IMR-90 (cell line): ENCODE measurements at regions not wholly inside any gene's neighbourhood (a gene's known extent, or its start where the extent isn't known, plus 50 kb on each side); places are given as distances from the start of the nearest gene placed in this dataset.

Experiments used
- ATAC-seq: fragments of 200-7000 bp; cut with Tn5 transposase; 2 replicates; pipeline ENCODE4 v1.9.1; 2020; ENCODE audit warnings: low read depth, mild to moderate bottlenecking, moderate library complexity
- BruUV-seq: library from RNA; stranded (reverse); fragments of 400-500 nt; replicated peaks from 2 replicates; lab custom pipeline; 2021; lab: Mats Ljungman, UMichigan
- CTCF ChIA-PET: fragments of 300-600 bp; formaldehyde crosslinking; extraction: SDS; loops from one replicate; lab custom pipeline; 2021; ENCODE audit warnings: antibody characterized with exemption; lab: Yijun Ruan, JAX
- POLR2A ChIA-PET: fragments of 300-600 bp; sonication (Branson Sonifier 250); formaldehyde crosslinking; loops from one replicate; lab custom pipeline; 2022; ENCODE audit warnings: antibody characterized with exemption; ENCODE audit not compliant: unreplicated experiment; lab: Charles Lee
- DNase-seq: peaks from one replicate; pipeline ENCODE4 v3.0.0; 2013
- H2AFZ ChIP-seq: replicated peaks from 2 replicates; pipeline ENCODE3; 2013; ENCODE audit warnings: low read length, mild to moderate bottlenecking; ENCODE audit not compliant: poor library complexity
- H2AK5ac ChIP-seq: 2 replicates; pipeline ENCODE4 v1.6.1; 2013; ENCODE audit warnings: low read depth, low read length, inconsistent platforms
- H2AK9ac ChIP-seq: replicated peaks from 2 replicates; pipeline ENCODE3; 2013; ENCODE audit warnings: mild to moderate bottlenecking, low read depth, low read length, moderate library complexity; ENCODE audit not compliant: poor library complexity
- H2BK120ac ChIP-seq: 2 replicates; pipeline ENCODE4 v1.6.1; 2013; ENCODE audit warnings: low read depth, low read length, inconsistent platforms
- H2BK15ac ChIP-seq: 3 replicates; pipeline ENCODE4 v1.6.1; 2013; ENCODE audit warnings: low read depth, low read length, inconsistent platforms
- H2BK20ac ChIP-seq: 2 replicates; pipeline ENCODE4 v1.6.1; 2013; ENCODE audit warnings: low read depth, mild to moderate bottlenecking, inconsistent platforms, low read length, moderate library complexity
- H2BK5ac ChIP-seq: 2 replicates; pipeline ENCODE4 v1.6.1; 2013; ENCODE audit warnings: mild to moderate bottlenecking, low read depth, low read length, inconsistent platforms; ENCODE audit not compliant: poor library complexity, severe bottlenecking
- H3K14ac ChIP-seq: replicated peaks from 2 replicates; pipeline ENCODE4 v1.6.1; 2013; ENCODE audit warnings: low read depth, low read length, inconsistent platforms
- H3K18ac ChIP-seq: 2 replicates; pipeline ENCODE4 v1.6.1; 2013; ENCODE audit warnings: low read depth, low read length, control low read depth
- H3K23ac ChIP-seq: 2 replicates; pipeline ENCODE4 v1.6.1; 2013; ENCODE audit warnings: low read depth, low read length, inconsistent platforms
- H3K27ac ChIP-seq: 2 replicates; pipeline ENCODE4 v1.5.1; 2013; ENCODE audit warnings: mild to moderate bottlenecking, control low read depth, low read length; ENCODE audit not compliant: insufficient read depth
- H3K27me3 ChIP-seq: 2 replicates; pipeline ENCODE4 v1.6.1; 2013; ENCODE audit warnings: low read length; ENCODE audit not compliant: control insufficient read depth, insufficient read depth
- H3K36me3 ChIP-seq: 2 replicates; pipeline ENCODE4 v1.6.1; 2013; ENCODE audit warnings: low read length, mixed read lengths; ENCODE audit not compliant: control insufficient read depth, insufficient read depth
- H3K4ac ChIP-seq: 2 replicates; pipeline ENCODE4 v1.6.1; 2013; ENCODE audit warnings: low read depth, low read length, inconsistent platforms
- H3K4me1 ChIP-seq: 2 replicates; pipeline ENCODE4 v1.6.1; 2013; ENCODE audit warnings: low read length, mixed read lengths; ENCODE audit not compliant: control insufficient read depth, insufficient read depth
- H3K4me2 ChIP-seq: 2 replicates; pipeline ENCODE4 v1.6.1; 2013; ENCODE audit warnings: low read depth, mild to moderate bottlenecking, control low read depth, low read length, moderate library complexity
- H3K4me3 ChIP-seq: 2 replicates; pipeline ENCODE4 v1.5.1; 2013; ENCODE audit warnings: low read depth, mild to moderate bottlenecking, control low read depth, low read length, moderate library complexity; ENCODE audit not compliant: insufficient read depth
- H3K56ac ChIP-seq: 2 replicates; pipeline ENCODE4 v1.6.1; 2013; ENCODE audit warnings: low read length, inconsistent platforms; ENCODE audit not compliant: insufficient read depth; ENCODE audit errors: extremely low read depth
- H3K79me1 ChIP-seq, 2 experiments: 2 replicates each; pipeline ENCODE4 v1.6.1; 2013; ENCODE audit warnings: low read length in 2 of 2, inconsistent platforms in 1 of 2, low read depth in 1 of 2
- H3K9ac ChIP-seq: 2 replicates; pipeline ENCODE4 v1.6.1; 2013; ENCODE audit warnings: low read depth, low read length, control low read depth
- H3K9me1 ChIP-seq: 2 replicates; pipeline ENCODE4 v1.6.1; 2013; ENCODE audit warnings: low read length, inconsistent platforms; ENCODE audit not compliant: insufficient read depth
- H3K9me3 ChIP-seq: 2 replicates; pipeline ENCODE4 v1.6.1; 2013; ENCODE audit warnings: low read length; ENCODE audit not compliant: control insufficient read depth, insufficient read depth
- H4K20me1 ChIP-seq: 2 replicates; pipeline ENCODE4 v1.6.1; 2013; ENCODE audit warnings: low read length, inconsistent platforms; ENCODE audit not compliant: insufficient read depth
- H4K5ac ChIP-seq: 2 replicates; pipeline ENCODE4 v1.6.1; 2013; ENCODE audit warnings: mild to moderate bottlenecking, low read depth, low read length, control low read depth
- H4K8ac ChIP-seq, 2 experiments: 2 replicates each; pipeline ENCODE4 v1.6.1; 2013; ENCODE audit warnings: low read depth in 2 of 2, low read length in 2 of 2, control low read depth in 1 of 2, inconsistent platforms in 1 of 2
- H4K91ac ChIP-seq: 2 replicates; pipeline ENCODE4 v1.6.1; 2013; ENCODE audit warnings: low read depth, low read length, inconsistent platforms; ENCODE audit not compliant: insufficient read depth
- BHLHE40 ChIP-seq: fragments of 150-350 bp; IDR thresholded peaks from 2 replicates; pipeline ENCODE4 v1.6.1; 2016; ENCODE audit warnings: mild to moderate bottlenecking, low read depth, low read length
- CEBPB ChIP-seq: IDR thresholded peaks from 2 replicates; pipeline ENCODE4 v1.6.1; 2012; ENCODE audit warnings: low read depth, low read length, improper control_type of control experiment
- CHD1 ChIP-seq: IDR thresholded peaks from 2 replicates; pipeline ENCODE4 v1.6.1; 2012; ENCODE audit warnings: low read depth, low read length, improper control_type of control experiment
- FOS ChIP-seq: fragments of 150-350 bp; IDR thresholded peaks from 2 replicates; pipeline ENCODE4 v1.6.1; 2016; ENCODE audit warnings: low read depth, low read length
- MAFK ChIP-seq: IDR thresholded peaks from 2 replicates; pipeline ENCODE4 v1.6.1; 2012; ENCODE audit warnings: low read depth, low read length, improper control_type of control experiment
- MAZ ChIP-seq: IDR thresholded peaks from 2 replicates; pipeline ENCODE4 v1.6.1; 2012; ENCODE audit warnings: low read depth, mild to moderate bottlenecking, low read length, improper control_type of control experiment, moderate library complexity, borderline replicate concordance
- MXI1 ChIP-seq: IDR thresholded peaks from 2 replicates; pipeline ENCODE4 v1.6.1; 2012; ENCODE audit warnings: low read depth, mild to moderate bottlenecking, low read length, moderate library complexity, borderline replicate concordance
- NFE2L2 ChIP-seq: fragments of 150-350 bp; IDR thresholded peaks from 2 replicates; pipeline ENCODE4 v1.6.1; 2016; ENCODE audit warnings: low read depth, mild to moderate bottlenecking, low read length
- POLR2A ChIP-seq: IDR thresholded peaks from 2 replicates; pipeline ENCODE4 v1.6.1; 2012; ENCODE audit warnings: mild to moderate bottlenecking, low read depth, low read length
- RAD21 ChIP-seq: IDR thresholded peaks from 2 replicates; pipeline ENCODE4 v1.6.1; 2012; ENCODE audit warnings: low read length, improper control_type of control experiment
- RCOR1 ChIP-seq: IDR thresholded peaks from 2 replicates; pipeline ENCODE4 v1.6.1; 2012; ENCODE audit warnings: mild to moderate bottlenecking, low read length, improper control_type of control experiment; ENCODE audit not compliant: insufficient replicate concordance
- RFX5 ChIP-seq: IDR thresholded peaks from 2 replicates; pipeline ENCODE4 v1.8.0; 2012; ENCODE audit warnings: low read depth, mild to moderate bottlenecking, low read length, moderate library complexity
- SMC3 ChIP-seq: fragments of 150-350 bp; IDR thresholded peaks from 2 replicates; pipeline ENCODE4 v1.6.1; 2016; ENCODE audit warnings: low read depth, mild to moderate bottlenecking, antibody characterized with exemption, low read length, moderate library complexity
- WGBS, 2 experiments: methylation state at CpG; one replicate each; pipeline versions ENCODE4 v1.1.5 to v1.1.7; 2013; ENCODE audit warnings: missing lambda C conversion rate in 2 of 2; ENCODE audit not compliant: insufficient read length in 1 of 2; ENCODE audit errors: extremely low coverage in 2 of 2; 5-methylcytosine and 5-hydroxymethylcytosine counted together
- dilution Hi-C: fragments of 300-500 bp; cut with HindIII; formaldehyde crosslinking; loops from one replicate; pipeline ENCODE4 v1.14.3; 2018; ENCODE audit warnings: low sequenced_read_pairs; ENCODE audit not compliant: unreplicated experiment
- in situ Hi-C: fragments of 300-500 bp; cut with MboI; formaldehyde crosslinking; loops from 3 replicates; pipeline ENCODE4 v1.14.3; 2019; ENCODE audit warnings: low sequenced_read_pairs, inconsistent platforms, mixed read lengths
- intact Hi-C: fragments of 100-400 bp; cut with micrococcal nuclease; formaldehyde crosslinking; loops from 2 replicates; pipeline ENCODE4 v1.10.0; 2022
- TF ChIP-seq, protein P1 (sequence below): conservative IDR thresholded peaks from 2 replicates; pipeline ENCODE4 v1.5.1; 2012; ENCODE audit warnings: mild to moderate bottlenecking, low read depth, low read length, improper control_type of control experiment
- TF ChIP-seq, protein P2 (sequence below): fragments of 150-350 bp; IDR thresholded peaks from 2 replicates; pipeline ENCODE4 v1.6.1; 2017; ENCODE audit warnings: mild to moderate bottlenecking, antibody characterized with exemption, low read length, low read depth

DNA sequence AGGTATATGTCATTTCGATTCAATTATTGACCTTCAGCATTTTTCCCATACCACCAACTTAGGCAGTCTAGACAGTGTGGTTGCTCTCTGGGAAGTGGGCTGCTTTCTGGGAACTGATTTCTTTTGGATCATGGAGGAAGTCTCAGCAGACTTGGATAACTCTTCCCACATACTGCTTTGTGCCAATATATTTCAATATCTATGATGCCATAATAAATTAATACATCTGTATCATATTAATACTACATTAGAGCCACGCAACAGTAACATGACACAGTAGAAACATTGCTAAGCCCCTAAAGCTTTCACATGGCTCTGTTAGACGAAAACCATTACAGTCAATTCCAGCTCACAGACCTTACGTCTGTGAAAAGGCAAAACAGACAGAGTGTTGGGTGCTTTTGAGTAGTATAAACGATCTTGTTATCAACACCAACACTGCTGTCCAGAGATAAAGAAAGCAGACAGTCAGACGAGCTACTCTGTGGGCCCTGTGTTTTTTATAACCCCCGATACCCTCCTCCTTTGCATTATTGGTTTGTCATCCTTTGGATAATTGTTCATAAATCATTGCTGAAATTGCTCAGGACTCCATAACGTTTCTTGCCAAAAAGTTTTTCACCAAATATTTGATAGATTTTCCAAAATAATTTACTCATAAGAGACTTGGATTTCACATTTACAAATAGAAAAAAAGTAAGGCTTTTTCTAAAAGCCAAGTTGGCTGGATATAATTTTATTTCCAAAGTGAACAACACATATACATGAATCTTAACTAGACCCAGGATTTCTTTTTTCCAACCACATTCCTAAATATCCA is 439.7 kb downstream of the ADAMTS20 start:
- Histone ChIP-seq H4K91ac (no peak overlapping the region), H3K9me1 (no peaks in the 10 kb centered on the region), H4K20me1 (no peaks in the 10 kb centered on the region), H3K4me3 (no peak overlapping the region), H3K27me3 (no peaks in the 10 kb centered on the region), H2BK20ac (no peak overlapping the region), H3K9me3 (no peaks in the 10 kb centered on the region), H3K36me3 (no peaks in the 10 kb centered on the region), H3K9ac (no peak overlapping the region), H3K4me2 (no peak overlapping the region), H3K4ac (no peak overlapping the region), H2BK120ac (no peak overlapping the region), H3K27ac (no peak overlapping the region), H3K79me1 (no peaks in the 10 kb centered on the region), H4K5ac (no peak overlapping the region), H2AK5ac (no peak overlapping the region), H3K4me1 (no peaks in the 10 kb centered on the region), H2BK5ac (no peak overlapping the region), H4K8ac (0 out of 4 replicates have a peak overlapping the region, but pooled peaks of 1 of the 2 experiments have one; percentile 17), H2AK9ac (no peak overlapping the region), H3K18ac (no peak overlapping the region), H2BK15ac (no peak overlapping the region), H3K23ac (no peak overlapping the region), H3K56ac (no peak overlapping the region), H3K14ac (no peak overlapping the region), H2AFZ (no peak overlapping the region)
- ATAC-seq (no peak), DNase-seq (no peak)
- in situ Hi-C loops (no loop called here), dilution Hi-C loops (no loop called here), intact Hi-C loops (no loop called here)
- CTCF ChIA-PET, result interaction anchor here (0.6 kb wide), 2 partner anchors 13 to 74 kb away, joined by 3 read pairs; no protein-coding TSS in a partner anchor
- no CpG with 5 or more reads among the region's 8 CpGs for WGBS, 2 experiments
- no TSS peak for BruUV-seq
- POLR2A ChIA-PET, result no interaction called here
- TF ChIP-seq CEBPB (no peak), NFE2L2 (no peak), RFX5 (no peak), MAZ (no peak), MAFK (no peak), BHLHE40 (no peak), FOS (no peak), SMC3 (no peak), RAD21 (no peak), POLR2A (no peak), RCOR1 (no peak), MXI1 (no peak), CHD1 (no peak)
- TF ChIP-seq, protein P1, sequence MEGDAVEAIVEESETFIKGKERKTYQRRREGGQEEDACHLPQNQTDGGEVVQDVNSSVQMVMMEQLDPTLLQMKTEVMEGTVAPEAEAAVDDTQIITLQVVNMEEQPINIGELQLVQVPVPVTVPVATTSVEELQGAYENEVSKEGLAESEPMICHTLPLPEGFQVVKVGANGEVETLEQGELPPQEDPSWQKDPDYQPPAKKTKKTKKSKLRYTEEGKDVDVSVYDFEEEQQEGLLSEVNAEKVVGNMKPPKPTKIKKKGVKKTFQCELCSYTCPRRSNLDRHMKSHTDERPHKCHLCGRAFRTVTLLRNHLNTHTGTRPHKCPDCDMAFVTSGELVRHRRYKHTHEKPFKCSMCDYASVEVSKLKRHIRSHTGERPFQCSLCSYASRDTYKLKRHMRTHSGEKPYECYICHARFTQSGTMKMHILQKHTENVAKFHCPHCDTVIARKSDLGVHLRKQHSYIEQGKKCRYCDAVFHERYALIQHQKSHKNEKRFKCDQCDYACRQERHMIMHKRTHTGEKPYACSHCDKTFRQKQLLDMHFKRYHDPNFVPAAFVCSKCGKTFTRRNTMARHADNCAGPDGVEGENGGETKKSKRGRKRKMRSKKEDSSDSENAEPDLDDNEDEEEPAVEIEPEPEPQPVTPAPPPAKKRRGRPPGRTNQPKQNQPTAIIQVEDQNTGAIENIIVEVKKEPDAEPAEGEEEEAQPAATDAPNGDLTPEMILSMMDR, result no peak
- TF ChIP-seq, protein P2, sequence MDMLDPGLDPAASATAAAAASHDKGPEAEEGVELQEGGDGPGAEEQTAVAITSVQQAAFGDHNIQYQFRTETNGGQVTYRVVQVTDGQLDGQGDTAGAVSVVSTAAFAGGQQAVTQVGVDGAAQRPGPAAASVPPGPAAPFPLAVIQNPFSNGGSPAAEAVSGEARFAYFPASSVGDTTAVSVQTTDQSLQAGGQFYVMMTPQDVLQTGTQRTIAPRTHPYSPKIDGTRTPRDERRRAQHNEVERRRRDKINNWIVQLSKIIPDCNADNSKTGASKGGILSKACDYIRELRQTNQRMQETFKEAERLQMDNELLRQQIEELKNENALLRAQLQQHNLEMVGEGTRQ, result no peak
